ENCODE measurements at regions not wholly inside any gene's neighbourhood (a gene's known extent, or its start where the extent isn't known, plus 50 kb on each side); places are given as distances from the start of the nearest gene placed in this dataset.

GRCh38 chr19:30316560-30317106 is 55.6 kb upstream of the ZNF536 start:
- ChIA-PET CTCF (no interaction called here), POLR2A (no interaction called here)
- Histone ChIP-seq H3K79me2 (ENCODE audit: control insufficient read depth, insufficient read depth, low read length) (no peaks in the 10 kb centered on the region), H3K4me2 (replicated peaks; ENCODE audit: low read depth, low read length, poor library complexity, severe bottlenecking) (no peak overlapping the region), H3K27ac (ENCODE audit: low read length in 2 of 2) (no peak overlapping the region), H3K4me3 (ENCODE audit: control extremely low read depth in 1 of 5, extremely low read depth in 1 of 5, insufficient read depth in 1 of 5, low read depth in 2 of 5, low read length in 4 of 5) (no peak overlapping the region), H4K20me1 (ENCODE audit: control insufficient read depth, insufficient read depth, low read length, poor library complexity, severe bottlenecking) (no peaks in the 10 kb centered on the region), H3K9ac (ENCODE audit: low read length) (no peak overlapping the region), H3K27me3 (replicated peaks in 1 of 4; ENCODE audit: control extremely low read depth in 1 of 4, control insufficient read depth in 3 of 4, insufficient read depth in 4 of 4, low read length in 3 of 4) (no peaks in the 10 kb centered on the region), H2AFZ (ENCODE audit: insufficient read depth, low read depth, low read length, poor library complexity, severe bottlenecking) (no peak overlapping the region), H3K9me3 (ENCODE audit: control extremely low read depth in 1 of 3, control insufficient read depth in 2 of 3, insufficient read depth in 1 of 3, low read length in 2 of 3) (peaks cover 0 to 43% (median 5%) of the 10 kb centered on the region in 3 donors), H3K4me1 (ENCODE audit: control insufficient read depth in 2 of 2, insufficient read depth in 2 of 2, low read length in 2 of 2) (no peaks in the 10 kb centered on the region), H3K36me3 (replicated peaks in 1 of 2; ENCODE audit: control extremely low read depth in 1 of 2, control insufficient read depth in 1 of 2, extremely low read depth in 1 of 2, insufficient read depth in 2 of 2, low read length in 1 of 2) (no peaks in the 10 kb centered on the region)
- intact Hi-C loops (cut with micrococcal nuclease): no loop called here
- Mint-ChIP-seq H3K9me3 (ENCODE audit: insufficient read depth) (peaks cover 9% of the 10 kb centered on the region), H3K27me3 (no peaks in the 10 kb centered on the region), H3K4me3 (no peak overlapping the region), H3K4me1 (no peaks in the 10 kb centered on the region), H3K27ac (no peak overlapping the region)
- no peak for DNase-seq
- no peak for ATAC-seq (ENCODE audit: low read depth)
- 88% methylated on average over 5 of the region's 6 CpGs for WGBS (ENCODE audit: insufficient coverage)
- no peak for TF ChIP-seq EZH2 (IDR thresholded peaks at IDR 0.05; ENCODE audit: borderline replicate concordance, insufficient read depth, low read depth, low read length, poor library complexity, severe bottlenecking)
- TF ChIP-seq CTCF (IDR thresholded peaks at IDR 0.05): no peak

DNA sequence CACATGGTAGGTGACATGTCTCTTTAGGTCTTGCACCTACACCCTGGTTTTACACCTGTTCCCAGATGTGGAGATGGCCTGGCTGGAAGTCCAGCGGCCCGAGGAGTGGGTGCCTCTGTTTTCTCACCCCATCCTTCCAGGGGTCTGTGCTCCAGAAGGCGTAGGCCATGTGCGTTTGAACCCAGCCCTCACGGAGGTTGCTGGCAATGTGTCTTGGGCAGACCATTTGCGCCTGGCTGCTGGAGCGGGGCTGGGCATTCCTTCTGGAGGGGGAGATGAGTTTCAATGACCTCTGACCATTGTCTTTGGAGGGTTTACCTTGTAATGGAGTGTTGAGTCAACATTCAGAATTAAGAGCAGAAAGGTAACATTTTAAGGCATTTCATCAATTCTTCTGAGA is 54.8 kb upstream of the ZNF536 start:
- ATAC-seq (ENCODE audit: low read depth): no peak
- POLR2A ChIA-PET: no interaction called here
- H3K9me3 Mint-ChIP-seq (ENCODE audit: insufficient read depth): peaks cover 9% of the 10 kb centered on the region

More for the DNA sequence above, 54.8 kb upstream of the ZNF536 start:
- intact Hi-C loops (cut with micrococcal nuclease): no loop called here
- no peak for DNase-seq
- Mint-ChIP-seq H3K4me1 (no peaks in the 10 kb centered on the region), H3K27me3 (no peaks in the 10 kb centered on the region), H3K4me3 (no peak overlapping the region), H3K27ac (no peak overlapping the region)
- no peak overlapping the region for H3K27ac ChIP-seq (ENCODE audit: low read length in 2 of 2)
- no peaks in the 10 kb centered on the region for H4K20me1 ChIP-seq (ENCODE audit: control insufficient read depth, insufficient read depth, low read length, poor library complexity, severe bottlenecking)
- WGBS (ENCODE audit: insufficient coverage): 91% methylated on average over 6 of the region's 7 CpGs
- CTCF ChIA-PET: no interaction called here
- no peaks in the 10 kb centered on the region for H3K36me3 ChIP-seq (replicated peaks in 1 of 2; ENCODE audit: control extremely low read depth in 1 of 2, control insufficient read depth in 1 of 2, extremely low read depth in 1 of 2, insufficient read depth in 2 of 2, low read length in 1 of 2)
- TF ChIP-seq CTCF (IDR thresholded peaks at IDR 0.05) (no peak), EZH2 (IDR thresholded peaks at IDR 0.05; ENCODE audit: borderline replicate concordance, insufficient read depth, low read depth, low read length, poor library complexity, severe bottlenecking) (no peak)
- H2AFZ ChIP-seq (ENCODE audit: insufficient read depth, low read depth, low read length, poor library complexity, severe bottlenecking): no peak overlapping the region
- H3K4me2 ChIP-seq (replicated peaks; ENCODE audit: low read depth, low read length, poor library complexity, severe bottlenecking): no peak overlapping the region
- no peak overlapping the region for H3K4me3 ChIP-seq (ENCODE audit: control extremely low read depth in 1 of 5, extremely low read depth in 1 of 5, insufficient read depth in 1 of 5, low read depth in 2 of 5, low read length in 4 of 5)
- H3K9ac ChIP-seq (ENCODE audit: low read length): no peak overlapping the region
- H3K9me3 ChIP-seq (ENCODE audit: control extremely low read depth in 1 of 3, control insufficient read depth in 2 of 3, insufficient read depth in 1 of 3, low read length in 2 of 3): peaks cover 0 to 40% (median 5%) of the 10 kb centered on the region in 3 donors
- H3K27me3 ChIP-seq (replicated peaks in 1 of 4; ENCODE audit: control extremely low read depth in 1 of 4, control insufficient read depth in 3 of 4, insufficient read depth in 4 of 4, low read length in 3 of 4): no peaks in the 10 kb centered on the region
- H3K4me1 ChIP-seq (ENCODE audit: control insufficient read depth in 2 of 2, insufficient read depth in 2 of 2, low read length in 2 of 2): no peaks in the 10 kb centered on the region
- H3K79me2 ChIP-seq (ENCODE audit: control insufficient read depth, insufficient read depth, low read length): no peaks in the 10 kb centered on the region
